Spleen (tissue), 11 donors: ENCODE measurements at regions not wholly inside any gene's neighbourhood (a gene's known extent, or its start where the extent isn't known, plus 50 kb on each side); places are given as distances from the start of the nearest gene placed in this dataset.

Experiments used
- DNase-seq: peaks from one replicate; pipeline ENCODE4 v3.0.0-alpha.2; 2020
- H3K27ac ChIP-seq, 8 donors: fragments of 200-600 bp; sonication (generic) in 7 of 8; 1 replicate in 4 of 8; 2 replicates in 4 of 8; pipeline versions ENCODE4 v1.5.0 to v1.8.0; 2016 to 2021; ENCODE audit warnings: inconsistent platforms in 4 of 8, mild to moderate bottlenecking in 4 of 8, moderate library complexity in 1 of 8
- H3K27me3 ChIP-seq, 7 donors: fragments of 200-600 bp; sonication (generic) in 6 of 7; replicated peaks in 1 of 7; 1 replicate in 4 of 7; 2 replicates in 3 of 7; pipeline versions ENCODE4 v1.5.0 to v1.8.0; 2016 to 2021; ENCODE audit warnings: inconsistent platforms in 3 of 7, mild to moderate bottlenecking in 1 of 7
- H3K36me3 ChIP-seq, 6 donors: fragments of 200-600 bp; sonication (generic) in 5 of 6; 1 replicate in 4 of 6; 2 replicates in 2 of 6; pipeline versions ENCODE4 v1.5.0 to v1.8.0; 2016 to 2021; ENCODE audit warnings: inconsistent platforms in 2 of 6
- H3K4me1 ChIP-seq, 6 donors: fragments of 200-600 bp; sonication (generic) in 5 of 6; 1 replicate in 3 of 6; 2 replicates in 3 of 6; pipeline versions ENCODE4 v1.5.0 to v1.8.0; 2016 to 2021; ENCODE audit warnings: inconsistent platforms in 3 of 6
- H3K4me3 ChIP-seq, 8 donors: fragments of 200-600 bp; sonication (generic) in 7 of 8; 1 replicate in 4 of 8; 2 replicates in 4 of 8; pipeline versions ENCODE4 v1.5.0 to v1.8.0; 2016 to 2021; ENCODE audit warnings: inconsistent platforms in 4 of 8, mild to moderate bottlenecking in 4 of 8, moderate library complexity in 2 of 8
- H3K9me3 ChIP-seq, 8 donors: fragments of 200-600 bp; sonication (generic) in 7 of 8; 1 replicate in 4 of 8; 2 replicates in 4 of 8; pipeline versions ENCODE4 v1.5.0 to v1.8.0; 2016 to 2021; ENCODE audit warnings: inconsistent platforms in 4 of 8
- POLR2A ChIP-seq, 3 donors: fragments of 450-650 bp; IDR thresholded peaks; one replicate each; pipeline ENCODE4 v1.5.1; 2017; ENCODE audit warnings: antibody characterized with exemption in 3 of 3, mild to moderate bottlenecking in 1 of 3
- POLR2AphosphoS5 ChIP-seq, 3 donors: sonication (generic); formaldehyde crosslinking; IDR thresholded peaks; one replicate each; pipeline ENCODE4 v1.5.1; 2017; ENCODE audit warnings: antibody characterized with exemption in 3 of 3
- WGBS, 5 donors: extraction: QIAGEN DNeasy Blood & Tissue Kit in 3 of 5; methylation state at CpG; one replicate each; pipeline versions ENCODE4 v1.1.5 to v1.1.7; 2013 to 2018; 5-methylcytosine and 5-hydroxymethylcytosine counted together
- intact Hi-C: fragments of 100-400 bp; cut with DNase I; formaldehyde crosslinking; loops from one replicate; pipeline ENCODE4 v1.15.0; 2023; ENCODE audit warnings: low total_unique reads
- TF ChIP-seq, protein P1 (sequence below), 11 experiments: fragments of 200-600 bp in 7 of 11; fragments of 450-650 bp in 4 of 11; sonication (generic) in 4 of 11; IDR thresholded peaks in 8 of 11; conservative IDR thresholded peaks in 3 of 11; 1 replicate in 7 of 11; 2 replicates in 4 of 11; pipeline versions ENCODE4 v1.4.0 to v1.8.0; 2016 to 2021; ENCODE audit warnings: antibody characterized with exemption in 11 of 11, inconsistent platforms in 4 of 11, mild to moderate bottlenecking in 1 of 11
- donor health status: healthy with polysubstance abuse.
- donor health status: DM: no; HTN: no; CAD: no; lungs with moderate emphysema.
- donor health status: DM: no; HTN: no; CAD: no.
- donor health status: Bipolar disorder and iron deficiency.
- donor health status: healthy.
- donor health status: DM: no; HTN: no; CAD: no.
- donor health status: DM: yes; HTN: yes; CAD: no.

DNA sequence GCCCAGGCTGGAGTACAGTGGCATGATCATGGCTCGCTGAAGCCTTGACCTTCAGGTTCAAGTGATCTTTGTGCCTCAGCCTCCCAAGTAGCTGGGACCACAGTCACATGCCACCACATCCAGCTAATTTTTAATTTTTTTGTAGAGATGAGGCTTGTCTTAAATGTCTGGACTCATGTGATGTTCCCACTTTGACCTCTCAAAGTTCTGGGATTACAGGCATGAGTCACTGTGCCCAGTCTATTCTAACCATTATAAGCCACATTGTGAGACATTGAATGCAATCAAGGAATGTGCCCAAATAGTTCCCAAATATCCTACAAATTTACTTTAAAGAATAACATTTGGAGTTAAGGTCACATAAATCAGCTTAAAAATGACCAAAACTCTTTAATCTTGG is 130.7 kb upstream of the ARID2 start:
- WGBS, 5 donors, result 91 to 100% (median 100%) methylated on average over 1 of the region's 1 CpG
- H3K36me3 ChIP-seq, result no peaks in the 10 kb centered on the region
- intact Hi-C loops, result no loop called here
- H3K27me3 ChIP-seq, result no peaks in the 10 kb centered on the region
- TF ChIP-seq, protein P1, sequence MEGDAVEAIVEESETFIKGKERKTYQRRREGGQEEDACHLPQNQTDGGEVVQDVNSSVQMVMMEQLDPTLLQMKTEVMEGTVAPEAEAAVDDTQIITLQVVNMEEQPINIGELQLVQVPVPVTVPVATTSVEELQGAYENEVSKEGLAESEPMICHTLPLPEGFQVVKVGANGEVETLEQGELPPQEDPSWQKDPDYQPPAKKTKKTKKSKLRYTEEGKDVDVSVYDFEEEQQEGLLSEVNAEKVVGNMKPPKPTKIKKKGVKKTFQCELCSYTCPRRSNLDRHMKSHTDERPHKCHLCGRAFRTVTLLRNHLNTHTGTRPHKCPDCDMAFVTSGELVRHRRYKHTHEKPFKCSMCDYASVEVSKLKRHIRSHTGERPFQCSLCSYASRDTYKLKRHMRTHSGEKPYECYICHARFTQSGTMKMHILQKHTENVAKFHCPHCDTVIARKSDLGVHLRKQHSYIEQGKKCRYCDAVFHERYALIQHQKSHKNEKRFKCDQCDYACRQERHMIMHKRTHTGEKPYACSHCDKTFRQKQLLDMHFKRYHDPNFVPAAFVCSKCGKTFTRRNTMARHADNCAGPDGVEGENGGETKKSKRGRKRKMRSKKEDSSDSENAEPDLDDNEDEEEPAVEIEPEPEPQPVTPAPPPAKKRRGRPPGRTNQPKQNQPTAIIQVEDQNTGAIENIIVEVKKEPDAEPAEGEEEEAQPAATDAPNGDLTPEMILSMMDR (IDR thresholded peaks at IDR 0.05 in 8 of 11, conservative IDR thresholded peaks at IDR 0.05 in 3 of 11), result no peak
- TF ChIP-seq POLR2AphosphoS5 (IDR thresholded peaks at IDR 0.05), result no peak
- TF ChIP-seq POLR2A (IDR thresholded peaks at IDR 0.05), result no peak
- H3K4me3 ChIP-seq, result no peak overlapping the region
- no peak for DNase-seq
- H3K9me3 ChIP-seq, result no peaks in the 10 kb centered on the region
- no peaks in the 10 kb centered on the region for H3K4me1 ChIP-seq
- no peak overlapping the region for H3K27ac ChIP-seq

- H3K4me3 ChIP-seq, result no peak overlapping the region
- H3K36me3 ChIP-seq, result no peaks in the 10 kb centered on the region
- no peak for DNase-seq
- H3K9me3 ChIP-seq, result peaks cover 0 to under 1% (median 0%) of the 10 kb centered on the region in 8 donors
- intact Hi-C loops, result no loop called here
- WGBS, 5 donors, result 73 to 86% (median 78%) methylated on average over 2 of the region's 2 CpGs
- TF ChIP-seq POLR2A (IDR thresholded peaks at IDR 0.05), result no peak
- no peak for TF ChIP-seq POLR2AphosphoS5 (IDR thresholded peaks at IDR 0.05)
- TF ChIP-seq, protein P1 (IDR thresholded peaks at IDR 0.05 in 8 of 11, conservative IDR thresholded peaks at IDR 0.05 in 3 of 11), result no peak
- no peaks in the 10 kb centered on the region for H3K27me3 ChIP-seq
- no peaks in the 10 kb centered on the region for H3K4me1 ChIP-seq
- H3K27ac ChIP-seq, result no peak overlapping the region
These were observed 130.3 kb upstream of the ARID2 start for GRCh38 chr12:45599196-45599595.

DNA sequence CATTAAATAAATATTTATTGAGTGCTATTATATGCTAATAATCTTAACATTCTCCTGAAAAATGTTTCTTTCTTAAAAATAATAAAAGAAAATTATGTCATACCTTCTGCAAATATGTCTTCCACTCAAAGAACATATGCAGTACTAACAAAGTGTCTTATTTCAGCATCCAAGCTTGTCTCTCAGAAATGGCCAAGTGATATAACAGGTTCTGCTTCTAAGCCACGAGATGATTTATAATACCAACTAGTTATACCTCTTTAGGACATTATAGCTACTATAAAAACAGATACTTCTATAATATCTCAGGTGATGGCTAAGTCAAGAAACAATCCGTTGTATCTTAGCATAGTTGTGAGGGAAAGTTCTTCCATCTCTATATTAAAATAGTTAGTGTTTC is 128.1 kb upstream of the ARID2 start:
- no peak for DNase-seq
- Histone ChIP-seq H3K27ac (no peak overlapping the region), H3K36me3 (no peaks in the 10 kb centered on the region), H3K9me3 (peaks cover 0 to 20% (median 14%) of the 10 kb centered on the region in 8 donors), H3K27me3 (no peaks in the 10 kb centered on the region), H3K4me3 (no peak overlapping the region), H3K4me1 (no peaks in the 10 kb centered on the region)
- intact Hi-C loops, result no loop called here
- TF ChIP-seq, protein P1 (IDR thresholded peaks at IDR 0.05 in 8 of 11, conservative IDR thresholded peaks at IDR 0.05 in 3 of 11), result no peak
- TF ChIP-seq POLR2A (IDR thresholded peaks at IDR 0.05) (no peak), POLR2AphosphoS5 (IDR thresholded peaks at IDR 0.05) (no peak)
- WGBS, 5 donors, result 79 to 88% (median 88%) methylated on average over 2 of the region's 2 CpGs

- WGBS, 5 donors, result 61 to 77% (median 64%) methylated on average over 4 of the region's 4 CpGs
- intact Hi-C loops, result no loop called here
These were observed 127.6 kb upstream of the ARID2 start for GRCh38 chr12:45601888-45602287.

More at GRCh38 chr12:45601888-45602287, 127.6 kb upstream of the ARID2 start:
- no peaks in the 10 kb centered on the region for H3K27me3 ChIP-seq
- DNase-seq, result no peak
- H3K36me3 ChIP-seq, result no peaks in the 10 kb centered on the region
- peaks cover 0 to 20% (median 14%) of the 10 kb centered on the region in 8 donors for H3K9me3 ChIP-seq
- no peak overlapping the region for H3K27ac ChIP-seq
- H3K4me1 ChIP-seq, result no peaks in the 10 kb centered on the region
- H3K4me3 ChIP-seq, result no peak overlapping the region
- no peak for TF ChIP-seq POLR2A (IDR thresholded peaks at IDR 0.05)
- TF ChIP-seq, protein P1 (IDR thresholded peaks at IDR 0.05 in 8 of 11, conservative IDR thresholded peaks at IDR 0.05 in 3 of 11), result no peak
- TF ChIP-seq POLR2AphosphoS5 (IDR thresholded peaks at IDR 0.05), result no peak
